WERI-Rb-1 (cell line): ENCODE measurements at regions not wholly inside any gene's neighbourhood (a gene's known extent, or its start where the extent isn't known, plus 50 kb on each side); places are given as distances from the start of the nearest gene placed in this dataset.

Source experiments
- DNase-seq: peaks from one replicate; pipeline ENCODE4 v3.0.0-alpha.2; 2020
- H3K27ac ChIP-seq: fragments of 250-450 bp; sonication (Bioruptor Pico); 2 replicates; pipeline ENCODE4 v1.5.1; 2020; ENCODE audit warnings: mild to moderate bottlenecking, moderate library complexity
- H3K27me3 ChIP-seq: fragments of 250-450 bp; sonication (Bioruptor Pico); 2 replicates; pipeline ENCODE4 v1.5.1; 2021; ENCODE audit warnings: mild to moderate bottlenecking, low read depth, moderate library complexity; ENCODE audit not compliant: insufficient read depth, severe bottlenecking
- H3K36me3 ChIP-seq: fragments of 250-450 bp; sonication (Bioruptor Pico); 2 replicates; pipeline ENCODE4 v1.5.1; 2020; ENCODE audit warnings: mild to moderate bottlenecking, moderate library complexity
- H3K4me3 ChIP-seq: 2 replicates; pipeline ENCODE4 v1.5.1; 2011; ENCODE audit warnings: low read depth, mild to moderate bottlenecking, control low read depth, low read length
- H3K9me3 ChIP-seq: fragments of 250-450 bp; sonication (Bioruptor Pico); 2 replicates; pipeline ENCODE4 v1.5.1; 2021; ENCODE audit warnings: mild to moderate bottlenecking, moderate library complexity; ENCODE audit not compliant: severe bottlenecking
- CTCF ChIP-seq: IDR thresholded peaks from 2 replicates; pipeline ENCODE4 v1.5.1; 2011; ENCODE audit warnings: low read depth, mild to moderate bottlenecking, control low read depth, inconsistent platforms, low read length

GRCh38 chr12:94769047-94769420 lies 118.7 kb upstream of the TMCC3 start:
- Histone ChIP-seq H3K4me3 (no peak overlapping the region), H3K36me3 (no peaks in the 10 kb centered on the region), H3K27ac (no peak overlapping the region), H3K9me3 (peaks cover under 1% of the 10 kb centered on the region), H3K27me3 (no peaks in the 10 kb centered on the region)
- DNase-seq = no peak
- TF ChIP-seq CTCF = no peak

- Histone ChIP-seq H3K27me3 (no peaks in the 10 kb centered on the region), H3K36me3 (no peaks in the 10 kb centered on the region), H3K4me3 (no peak overlapping the region), H3K27ac (no peak overlapping the region), H3K9me3 (no peaks in the 10 kb centered on the region)
- no peak for TF ChIP-seq CTCF
- DNase-seq = no peak
These were observed 118.2 kb upstream of the TMCC3 start for GRCh38 chr12:94768398-94769046.

- H3K4me3 ChIP-seq = no peak overlapping the region
- TF ChIP-seq CTCF = no peak
- DNase-seq = no peak
These were observed 117.6 kb upstream of the TMCC3 start for GRCh38 chr12:94767956-94768355.

GRCh38 chr12:94766397-94766796 lies 116.0 kb upstream of the TMCC3 start:
- Histone ChIP-seq H3K27ac (no peak overlapping the region), H3K4me3 (no peak overlapping the region), H3K36me3 (no peaks in the 10 kb centered on the region), H3K27me3 (no peaks in the 10 kb centered on the region), H3K9me3 (no peaks in the 10 kb centered on the region)
- no peak for TF ChIP-seq CTCF
- no peak for DNase-seq

More at GRCh38 chr12:94767956-94768355, 117.6 kb upstream of the TMCC3 start:
- Histone ChIP-seq H3K36me3 (no peaks in the 10 kb centered on the region), H3K27me3 (no peaks in the 10 kb centered on the region), H3K27ac (no peak overlapping the region), H3K9me3 (no peaks in the 10 kb centered on the region)

- no peaks in the 10 kb centered on the region for H3K27me3 ChIP-seq
- TF ChIP-seq CTCF = no peak
- DNase-seq = no peak
- no peaks in the 10 kb centered on the region for H3K9me3 ChIP-seq
- H3K36me3 ChIP-seq = no peaks in the 10 kb centered on the region
- no peak overlapping the region for H3K4me3 ChIP-seq
- H3K27ac ChIP-seq = no peak overlapping the region
These were observed 113.1 kb upstream of the TMCC3 start for GRCh38 chr12:94763462-94763861.

- TF ChIP-seq CTCF = no peak
- no peak overlapping the region for H3K27ac ChIP-seq
- H3K4me3 ChIP-seq = no peak overlapping the region
- H3K36me3 ChIP-seq = no peaks in the 10 kb centered on the region
- DNase-seq = no peak
- no peaks in the 10 kb centered on the region for H3K9me3 ChIP-seq
- H3K27me3 ChIP-seq = no peaks in the 10 kb centered on the region
These were observed 112.6 kb upstream of the TMCC3 start for GRCh38 chr12:94762943-94763342.
